ENCODE measurements at regions not wholly inside any gene's neighbourhood (a gene's known extent, or its start where the extent isn't known, plus 50 kb on each side); places are given as distances from the start of the nearest gene placed in this dataset.

- TF ChIP-seq, protein P1, sequence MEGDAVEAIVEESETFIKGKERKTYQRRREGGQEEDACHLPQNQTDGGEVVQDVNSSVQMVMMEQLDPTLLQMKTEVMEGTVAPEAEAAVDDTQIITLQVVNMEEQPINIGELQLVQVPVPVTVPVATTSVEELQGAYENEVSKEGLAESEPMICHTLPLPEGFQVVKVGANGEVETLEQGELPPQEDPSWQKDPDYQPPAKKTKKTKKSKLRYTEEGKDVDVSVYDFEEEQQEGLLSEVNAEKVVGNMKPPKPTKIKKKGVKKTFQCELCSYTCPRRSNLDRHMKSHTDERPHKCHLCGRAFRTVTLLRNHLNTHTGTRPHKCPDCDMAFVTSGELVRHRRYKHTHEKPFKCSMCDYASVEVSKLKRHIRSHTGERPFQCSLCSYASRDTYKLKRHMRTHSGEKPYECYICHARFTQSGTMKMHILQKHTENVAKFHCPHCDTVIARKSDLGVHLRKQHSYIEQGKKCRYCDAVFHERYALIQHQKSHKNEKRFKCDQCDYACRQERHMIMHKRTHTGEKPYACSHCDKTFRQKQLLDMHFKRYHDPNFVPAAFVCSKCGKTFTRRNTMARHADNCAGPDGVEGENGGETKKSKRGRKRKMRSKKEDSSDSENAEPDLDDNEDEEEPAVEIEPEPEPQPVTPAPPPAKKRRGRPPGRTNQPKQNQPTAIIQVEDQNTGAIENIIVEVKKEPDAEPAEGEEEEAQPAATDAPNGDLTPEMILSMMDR (IDR thresholded peaks at IDR 0.05; ENCODE audit: low read depth, low read length, missing control alignments), result no peak
- no peak for DNase-seq (ENCODE audit: extremely low read depth, low read depth)
- no peak overlapping the region for H3K4me3 ChIP-seq (replicated peaks; ENCODE audit: low read depth, low read length)
Observed at GRCh38 chr1:57736940-57737339, 313.1 kb upstream of the DAB1 start.

- TF ChIP-seq, protein P1 (IDR thresholded peaks at IDR 0.05; ENCODE audit: low read depth, low read length, missing control alignments), result no peak
- DNase-seq (ENCODE audit: extremely low read depth, low read depth), result no peak
- H3K4me3 ChIP-seq (replicated peaks; ENCODE audit: low read depth, low read length), result no peak overlapping the region
Observed at GRCh38 chr1:57729181-57729580, 305.3 kb upstream of the DAB1 start.

GRCh38 chr1:57727121-57727520 lies 303.3 kb upstream of the DAB1 start:
- DNase-seq (ENCODE audit: extremely low read depth, low read depth), result no peak
- TF ChIP-seq, protein P1 (IDR thresholded peaks at IDR 0.05; ENCODE audit: low read depth, low read length, missing control alignments), result no peak

DNA sequence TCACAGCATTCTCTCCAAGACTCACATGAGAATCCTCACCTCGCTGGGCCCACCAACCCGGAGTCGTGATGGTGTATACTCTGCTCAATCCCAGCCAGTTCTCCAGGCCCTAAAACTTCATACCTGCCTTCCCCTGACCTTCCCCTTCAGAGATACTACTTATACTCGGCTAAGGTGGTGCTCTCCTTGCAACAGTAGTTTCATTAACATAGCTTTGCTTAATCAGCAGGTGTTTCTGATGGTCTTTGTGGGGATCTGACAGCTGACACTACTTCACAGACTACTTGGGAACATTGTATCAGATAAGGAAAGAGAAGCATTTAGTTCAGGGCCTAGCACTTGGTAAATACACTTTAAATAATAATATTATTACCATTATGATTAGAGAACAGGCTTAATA lies 301.5 kb upstream of the DAB1 start:
- TF ChIP-seq, protein P1 (IDR thresholded peaks at IDR 0.05; ENCODE audit: low read depth, low read length, missing control alignments), result no peak
- H3K4me3 ChIP-seq (replicated peaks; ENCODE audit: low read depth, low read length), result no peak overlapping the region
- no peak for DNase-seq (ENCODE audit: extremely low read depth, low read depth)

More at GRCh38 chr1:57727121-57727520, 303.3 kb upstream of the DAB1 start:
- H3K4me3 ChIP-seq (replicated peaks; ENCODE audit: low read depth, low read length), result no peak overlapping the region

DNA sequence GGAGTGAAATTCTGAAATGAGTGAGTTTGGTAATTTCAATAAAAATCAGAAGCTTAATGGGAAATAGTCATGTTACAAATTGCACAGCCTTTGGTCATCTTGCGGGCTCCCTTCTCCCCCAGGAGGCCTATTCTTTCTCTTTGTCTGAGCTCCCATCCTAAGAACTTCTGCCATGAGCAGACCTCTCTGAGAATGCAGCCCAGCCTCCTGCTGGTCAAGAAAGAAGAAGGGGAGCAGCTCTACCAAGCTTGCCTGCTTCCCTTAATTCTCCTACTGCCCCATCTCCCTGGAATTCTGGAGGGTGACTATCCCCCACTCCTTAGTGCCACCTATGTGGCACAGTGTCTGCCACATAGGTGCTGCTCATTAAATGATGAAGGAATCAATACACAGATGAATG lies 300.7 kb upstream of the DAB1 start:
- H3K4me3 ChIP-seq (replicated peaks; ENCODE audit: low read depth, low read length), result no peak overlapping the region
- TF ChIP-seq, protein P1 (IDR thresholded peaks at IDR 0.05; ENCODE audit: low read depth, low read length, missing control alignments), result no peak
- no peak for DNase-seq (ENCODE audit: extremely low read depth, low read depth)

- no peak for DNase-seq (ENCODE audit: extremely low read depth, low read depth)
- TF ChIP-seq, protein P1 (IDR thresholded peaks at IDR 0.05; ENCODE audit: low read depth, low read length, missing control alignments), result no peak
- no peak overlapping the region for H3K4me3 ChIP-seq (replicated peaks; ENCODE audit: low read depth, low read length)
Observed at GRCh38 chr1:57722285-57722978, 298.6 kb upstream of the DAB1 start.

DNA sequence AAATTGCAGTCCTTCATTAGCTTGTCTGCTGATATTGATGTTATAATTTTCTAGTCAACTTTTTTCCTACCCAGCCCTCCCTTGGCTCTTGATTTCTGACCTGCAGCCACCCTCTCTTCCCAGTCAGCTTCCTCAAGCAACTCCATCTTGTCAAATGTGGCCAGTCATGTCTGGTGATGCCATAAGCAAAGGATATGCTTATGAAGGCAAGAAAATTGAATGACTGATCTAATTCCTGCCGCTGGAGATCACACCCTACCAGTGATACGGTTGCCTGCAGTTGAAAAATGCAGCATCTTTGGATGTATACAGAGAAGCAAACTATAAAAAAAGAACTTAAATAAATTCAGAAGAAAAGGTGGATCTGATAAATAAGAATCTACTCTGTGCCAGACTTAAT lies 297.1 kb upstream of the DAB1 start:
- no peak overlapping the region for H3K4me3 ChIP-seq (replicated peaks; ENCODE audit: low read depth, low read length)
- TF ChIP-seq, protein P1 (IDR thresholded peaks at IDR 0.05; ENCODE audit: low read depth, low read length, missing control alignments), result no peak
- DNase-seq (ENCODE audit: extremely low read depth, low read depth), result no peak

Data from HFF-Myc (cell line).